ENCODE measurements at regions not wholly inside any gene's neighbourhood (a gene's known extent, or its start where the extent isn't known, plus 50 kb on each side); places are given as distances from the start of the nearest gene placed in this dataset.

DNA sequence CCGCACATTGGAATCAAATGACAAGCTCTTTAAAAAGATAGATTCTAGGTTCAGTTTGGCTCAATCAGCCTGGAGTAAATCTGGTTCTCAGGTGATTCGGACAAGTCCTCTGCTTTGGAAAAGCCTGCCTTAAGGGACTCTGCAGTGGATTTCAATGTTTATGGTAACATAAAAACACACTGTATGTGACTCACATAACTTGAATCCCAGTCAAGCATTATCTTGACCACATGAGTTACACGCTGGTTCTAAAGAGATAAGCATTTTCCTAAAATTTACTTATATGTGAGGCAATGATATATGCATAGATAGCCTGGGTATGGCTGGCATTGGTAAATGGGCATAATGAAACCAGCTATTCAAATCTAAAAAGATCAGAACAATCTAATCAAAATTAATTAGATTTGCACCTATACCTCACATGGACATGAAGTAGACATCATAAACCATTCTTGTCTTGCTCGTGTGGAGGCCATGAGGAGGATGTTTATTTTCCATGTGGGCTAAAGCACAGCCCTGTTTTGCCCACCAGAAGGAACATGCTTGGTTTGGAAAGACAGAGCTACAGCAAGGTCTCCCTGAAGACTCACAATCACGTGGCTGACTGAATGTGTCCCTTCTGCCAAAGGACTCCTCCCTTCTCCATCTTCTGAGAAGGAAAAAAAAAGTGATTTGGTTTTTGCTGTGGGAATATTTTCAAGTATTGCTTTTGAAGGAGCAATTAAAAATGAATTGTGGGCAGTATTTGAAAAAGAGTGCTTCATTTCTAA lies 351.7 kb downstream of the DIRAS2 start:
- no peaks in the 10 kb centered on the region for H3K79me2 ChIP-seq (ENCODE audit: insufficient read depth, low read length)
- no peaks in the 10 kb centered on the region for H3K4me1 ChIP-seq (ENCODE audit: control insufficient read depth in 1 of 2, insufficient read depth in 2 of 2, low read length in 2 of 2)
- no peak overlapping the region for H3K27ac ChIP-seq (ENCODE audit: low read depth, low read length)
- no peak overlapping the region for H3K9ac ChIP-seq (ENCODE audit: low read length)
- ATAC-seq = no peak
- H3K36me3 ChIP-seq (ENCODE audit: control insufficient read depth in 1 of 2, insufficient read depth in 2 of 2, low read length in 2 of 2) = no peaks in the 10 kb centered on the region
- TF ChIP-seq SIN3A (IDR thresholded peaks at IDR 0.05; ENCODE audit: low read depth) (no peak), POLR2A (IDR thresholded peaks at IDR 0.05; ENCODE audit: borderline replicate concordance, extremely low read depth, insufficient read depth, insufficient read length) (no peak), CEBPB (IDR thresholded peaks at IDR 0.05; ENCODE audit: low read depth) (no peak), JUND (IDR thresholded peaks at IDR 0.05) (no peak)
- no peaks in the 10 kb centered on the region for H3K9me2 ChIP-seq (ENCODE audit: insufficient read depth)
- intact Hi-C loops (cut with micrococcal nuclease) = no loop called here
- no peak overlapping the region for H3K4me2 ChIP-seq (ENCODE audit: low read length)
- POLR2A ChIA-PET = no interaction called here
- DNase-seq (ENCODE audit: low read depth, low spot score) = no peak
- H3K4me3 ChIP-seq (replicated peaks in 1 of 2; ENCODE audit: low read depth in 1 of 2, low read length in 2 of 2) = no peak overlapping the region
- CTCF ChIA-PET = no interaction called here
- RAD21 ChIA-PET (ENCODE audit: low non-redundant PET in 1 of 2, low total read pairs in 2 of 2, uncharacterized antibody in 2 of 2, unreplicated experiment in 2 of 2) = no interaction called here
- no peak overlapping the region for H2AFZ ChIP-seq (ENCODE audit: low read depth, low read length, poor library complexity, severe bottlenecking)
- BruUV-seq (replicated peaks) = no TSS peak
- peaks cover 3% of the 10 kb centered on the region; the same call in 1 of the 2 replicates for H3K27me3 ChIP-seq (ENCODE audit: insufficient read depth, low read length)
- no peaks in the 10 kb centered on the region for H4K20me1 ChIP-seq (ENCODE audit: insufficient read depth)
- H3K9me3 ChIP-seq (ENCODE audit: control insufficient read depth in 1 of 2, insufficient read depth in 1 of 2, low read depth in 1 of 2, low read length in 2 of 2) = no peaks in the 10 kb centered on the region

DNA sequence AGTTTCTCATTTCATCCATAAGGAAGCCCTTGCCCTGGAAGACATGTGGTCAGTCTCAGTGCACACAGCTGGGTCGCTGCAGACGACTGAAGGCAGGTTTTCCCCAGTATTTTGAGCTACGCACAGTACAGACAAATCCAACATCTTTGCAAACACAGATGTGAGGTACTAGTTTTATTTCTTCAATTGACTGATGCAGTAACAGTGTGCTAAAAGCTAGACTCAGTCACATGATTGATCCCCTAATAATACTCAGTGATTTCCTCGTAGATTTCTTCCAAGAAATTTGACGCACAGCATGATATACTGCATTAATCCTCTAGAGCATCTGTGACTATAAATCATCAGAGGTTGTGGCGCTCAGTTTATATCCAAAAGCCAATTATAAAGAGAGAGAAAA lies 346.1 kb downstream of the DIRAS2 start:
- BruUV-seq (replicated peaks) = no TSS peak
- TF ChIP-seq RAD21 (IDR thresholded peaks at IDR 0.05; ENCODE audit: low read depth) (no peak), YY1 (IDR thresholded peaks at IDR 0.05; ENCODE audit: extremely low read depth, insufficient replicate concordance, low read depth, low read length) (no peak), SRF (IDR thresholded peaks at IDR 0.05; ENCODE audit: low read depth) (no peak), SIN3A (IDR thresholded peaks at IDR 0.05; ENCODE audit: low read depth) (no peak), EZH2 (IDR thresholded peaks at IDR 0.05) (no peak), CBX3 (IDR thresholded peaks at IDR 0.05; ENCODE audit: low read depth) (no peak), SP1 (IDR thresholded peaks at IDR 0.05; ENCODE audit: low read depth) (no peak), EGR1 (IDR thresholded peaks at IDR 0.05; ENCODE audit: low read depth) (no peak), POLR2A (IDR thresholded peaks at IDR 0.05; ENCODE audit: borderline replicate concordance, extremely low read depth, insufficient read depth, insufficient read length) (no peak), CEBPB (IDR thresholded peaks at IDR 0.05; ENCODE audit: low read depth) (no peak), FOSL1 (IDR thresholded peaks at IDR 0.05; ENCODE audit: low read depth) (no peak), TCF7L2 (IDR thresholded peaks at IDR 0.05; ENCODE audit: borderline replicate concordance, extremely low read depth, insufficient read depth, insufficient read length) (no peak), ZFX (IDR thresholded peaks at IDR 0.05) (no peak)
- TF ChIP-seq, protein P1, sequence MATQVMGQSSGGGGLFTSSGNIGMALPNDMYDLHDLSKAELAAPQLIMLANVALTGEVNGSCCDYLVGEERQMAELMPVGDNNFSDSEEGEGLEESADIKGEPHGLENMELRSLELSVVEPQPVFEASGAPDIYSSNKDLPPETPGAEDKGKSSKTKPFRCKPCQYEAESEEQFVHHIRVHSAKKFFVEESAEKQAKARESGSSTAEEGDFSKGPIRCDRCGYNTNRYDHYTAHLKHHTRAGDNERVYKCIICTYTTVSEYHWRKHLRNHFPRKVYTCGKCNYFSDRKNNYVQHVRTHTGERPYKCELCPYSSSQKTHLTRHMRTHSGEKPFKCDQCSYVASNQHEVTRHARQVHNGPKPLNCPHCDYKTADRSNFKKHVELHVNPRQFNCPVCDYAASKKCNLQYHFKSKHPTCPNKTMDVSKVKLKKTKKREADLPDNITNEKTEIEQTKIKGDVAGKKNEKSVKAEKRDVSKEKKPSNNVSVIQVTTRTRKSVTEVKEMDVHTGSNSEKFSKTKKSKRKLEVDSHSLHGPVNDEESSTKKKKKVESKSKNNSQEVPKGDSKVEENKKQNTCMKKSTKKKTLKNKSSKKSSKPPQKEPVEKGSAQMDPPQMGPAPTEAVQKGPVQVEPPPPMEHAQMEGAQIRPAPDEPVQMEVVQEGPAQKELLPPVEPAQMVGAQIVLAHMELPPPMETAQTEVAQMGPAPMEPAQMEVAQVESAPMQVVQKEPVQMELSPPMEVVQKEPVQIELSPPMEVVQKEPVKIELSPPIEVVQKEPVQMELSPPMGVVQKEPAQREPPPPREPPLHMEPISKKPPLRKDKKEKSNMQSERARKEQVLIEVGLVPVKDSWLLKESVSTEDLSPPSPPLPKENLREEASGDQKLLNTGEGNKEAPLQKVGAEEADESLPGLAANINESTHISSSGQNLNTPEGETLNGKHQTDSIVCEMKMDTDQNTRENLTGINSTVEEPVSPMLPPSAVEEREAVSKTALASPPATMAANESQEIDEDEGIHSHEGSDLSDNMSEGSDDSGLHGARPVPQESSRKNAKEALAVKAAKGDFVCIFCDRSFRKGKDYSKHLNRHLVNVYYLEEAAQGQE (IDR thresholded peaks at IDR 0.05; ENCODE audit: low read depth) = no peak
- TF ChIP-seq, protein P2, sequence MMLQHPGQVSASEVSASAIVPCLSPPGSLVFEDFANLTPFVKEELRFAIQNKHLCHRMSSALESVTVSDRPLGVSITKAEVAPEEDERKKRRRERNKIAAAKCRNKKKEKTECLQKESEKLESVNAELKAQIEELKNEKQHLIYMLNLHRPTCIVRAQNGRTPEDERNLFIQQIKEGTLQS (IDR thresholded peaks at IDR 0.05) = no peak

More for the DNA sequence above, 346.1 kb downstream of the DIRAS2 start:
- no peak overlapping the region for H3K4me3 ChIP-seq (replicated peaks in 1 of 2; ENCODE audit: low read depth in 1 of 2, low read length in 2 of 2)
- H2AFZ ChIP-seq (ENCODE audit: low read depth, low read length, poor library complexity, severe bottlenecking) = no peak overlapping the region
- no peaks in the 10 kb centered on the region for H3K9me2 ChIP-seq (ENCODE audit: insufficient read depth)
- intact Hi-C loops (cut with micrococcal nuclease) = no loop called here
- no peaks in the 10 kb centered on the region for H3K27me3 ChIP-seq (ENCODE audit: insufficient read depth, low read length)
- CTCF ChIA-PET = no interaction called here
- H3K9ac ChIP-seq (ENCODE audit: low read length) = no peak overlapping the region
- no peak overlapping the region for H3K4me2 ChIP-seq (ENCODE audit: low read length)
- no peak for ATAC-seq
- peaks cover 0 to 7% of the 10 kb centered on the region in 2 experiments; a peak in 2 of 4 replicates for H3K4me1 ChIP-seq (ENCODE audit: control insufficient read depth in 1 of 2, insufficient read depth in 2 of 2, low read length in 2 of 2)
- RAD21 ChIA-PET (ENCODE audit: low non-redundant PET in 1 of 2, low total read pairs in 2 of 2, uncharacterized antibody in 2 of 2, unreplicated experiment in 2 of 2) = no interaction called here
- no peaks in the 10 kb centered on the region for H3K9me3 ChIP-seq (ENCODE audit: control insufficient read depth in 1 of 2, insufficient read depth in 1 of 2, low read depth in 1 of 2, low read length in 2 of 2)
- H4K20me1 ChIP-seq (ENCODE audit: insufficient read depth) = no peaks in the 10 kb centered on the region
- POLR2A ChIA-PET = no interaction called here
- no peak overlapping the region for H3K27ac ChIP-seq (ENCODE audit: low read depth, low read length)
- DNase-seq (ENCODE audit: low read depth, low spot score) = no peak
- H3K79me2 ChIP-seq (ENCODE audit: insufficient read depth, low read length) = no peaks in the 10 kb centered on the region
- no peaks in the 10 kb centered on the region for H3K36me3 ChIP-seq (ENCODE audit: control insufficient read depth in 1 of 2, insufficient read depth in 2 of 2, low read length in 2 of 2)
